GM19324 (cell line): ENCODE measurements at regions not wholly inside any gene's neighbourhood (a gene's known extent, or its start where the extent isn't known, plus 50 kb on each side); places are given as distances from the start of the nearest gene placed in this dataset.

ENCODE experiments used
- ATAC-seq: cut with Tn5 transposase; IDR thresholded peaks from one replicate; pipeline ENCODE4 v1.9.1; 2021; ENCODE audit warnings: mild to moderate bottlenecking, moderate library complexity; ENCODE audit not compliant: unreplicated experiment, low FRiP score

DNA sequence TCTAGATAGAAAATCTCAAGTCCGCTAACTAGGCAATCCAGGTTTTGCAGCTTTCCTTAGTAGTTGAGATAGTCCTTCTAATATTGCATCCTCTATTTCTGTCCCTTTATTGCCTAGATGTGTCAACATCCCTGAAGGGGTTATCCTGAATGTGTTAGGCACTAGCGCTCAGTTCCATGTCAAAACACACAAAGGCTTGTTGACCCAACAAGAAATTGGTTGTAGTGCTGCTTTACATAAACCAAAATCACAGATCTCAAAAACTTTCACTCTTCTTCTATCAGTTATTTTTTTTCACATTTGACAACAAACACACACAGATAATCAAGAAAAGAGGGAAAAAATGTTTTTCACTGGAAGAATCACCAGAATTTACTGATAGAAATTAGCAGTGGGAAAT is 51.4 kb upstream of the SOX2 start:
- ATAC-seq: no peak

- ATAC-seq: no peak
Observed at GRCh38 chr3:181637456-181637855, 74.3 kb upstream of the SOX2 start.

DNA sequence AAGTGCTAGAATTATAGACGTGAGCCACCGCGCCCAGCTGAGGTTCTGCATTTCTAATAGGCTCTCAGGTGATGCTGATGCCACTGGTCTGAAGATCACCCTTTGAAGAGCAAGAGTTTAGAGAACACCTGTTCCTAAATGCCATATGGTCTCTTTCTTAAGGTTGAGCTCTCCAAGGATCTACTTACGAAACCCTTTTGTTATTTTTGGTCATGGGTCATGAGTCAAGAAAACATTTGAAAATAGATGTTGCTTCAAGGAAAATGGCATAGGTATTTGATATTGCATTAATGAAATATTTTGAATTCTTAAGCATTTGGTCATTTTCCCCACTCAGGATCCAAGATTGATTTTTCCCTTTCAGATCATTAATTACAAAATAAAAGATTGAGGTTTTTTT is 74.7 kb upstream of the SOX2 start:
- ATAC-seq: no peak

- no peak for ATAC-seq
Observed at GRCh38 chr3:181635141-181635540, 76.6 kb upstream of the SOX2 start.

DNA sequence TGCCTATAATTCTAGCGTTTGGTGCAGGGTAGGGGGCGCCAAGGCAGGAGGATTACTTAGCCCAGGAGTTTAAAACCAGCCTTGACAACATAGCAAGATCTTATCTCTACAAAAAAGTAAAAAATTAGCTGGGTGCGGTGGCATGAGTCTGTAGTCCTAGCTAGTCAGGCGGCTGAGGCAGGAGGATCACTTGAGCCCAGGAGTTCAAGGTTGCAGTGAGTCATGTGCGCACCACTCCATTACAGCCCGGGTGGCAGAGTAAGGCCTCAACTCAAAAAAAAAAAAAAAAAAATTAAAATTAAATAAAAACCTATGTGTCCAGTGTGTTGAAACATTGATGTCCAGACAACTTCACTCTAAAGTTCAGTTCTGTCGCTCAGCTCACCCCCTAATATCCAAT is 78.2 kb upstream of the SOX2 start:
- no peak for ATAC-seq

DNA sequence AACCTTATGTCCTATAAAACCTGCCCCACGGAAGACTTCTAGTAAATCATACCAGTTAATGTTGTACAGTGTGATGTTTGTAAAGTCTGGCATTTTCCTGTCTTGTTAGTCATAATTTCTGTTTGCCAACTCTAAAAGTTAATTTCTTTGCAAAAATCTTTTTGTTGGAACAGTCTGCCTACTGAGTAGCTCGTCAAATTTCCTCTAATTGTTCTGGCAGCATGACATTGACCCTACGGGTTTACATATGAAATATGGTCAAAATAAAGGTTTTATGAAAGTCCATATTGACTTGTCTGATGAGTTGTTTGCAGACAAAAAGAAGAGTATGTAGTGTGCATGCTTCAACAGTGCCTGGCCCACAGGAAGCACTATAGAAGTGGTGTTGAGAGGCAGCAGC is 79.8 kb upstream of the SOX2 start:
- no peak for ATAC-seq

GRCh38 chr3:181630853-181631252 is 80.9 kb upstream of the SOX2 start:
- no peak for ATAC-seq

GRCh38 chr3:181629711-181630110 is 82.0 kb upstream of the SOX2 start:
- ATAC-seq: no peak

DNA sequence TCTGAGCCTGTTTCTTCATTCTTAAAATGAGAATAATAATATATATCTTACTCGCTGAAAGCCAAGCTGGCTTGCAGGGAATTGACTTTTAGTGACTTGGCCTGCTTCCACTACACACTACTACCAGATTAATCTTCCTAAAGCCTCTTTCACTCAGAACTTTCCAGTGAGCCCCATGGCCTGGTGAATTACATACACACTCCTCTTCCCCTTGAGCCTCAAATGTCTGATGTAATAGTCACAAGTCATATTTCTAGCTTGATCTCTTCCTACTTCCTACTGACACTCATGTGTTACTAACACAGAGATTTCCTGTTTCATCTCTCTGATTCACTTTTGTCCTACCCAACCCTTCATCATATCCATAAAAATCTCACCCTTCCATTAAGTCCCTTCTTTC is 82.7 kb upstream of the SOX2 start:
- no peak for ATAC-seq

DNA sequence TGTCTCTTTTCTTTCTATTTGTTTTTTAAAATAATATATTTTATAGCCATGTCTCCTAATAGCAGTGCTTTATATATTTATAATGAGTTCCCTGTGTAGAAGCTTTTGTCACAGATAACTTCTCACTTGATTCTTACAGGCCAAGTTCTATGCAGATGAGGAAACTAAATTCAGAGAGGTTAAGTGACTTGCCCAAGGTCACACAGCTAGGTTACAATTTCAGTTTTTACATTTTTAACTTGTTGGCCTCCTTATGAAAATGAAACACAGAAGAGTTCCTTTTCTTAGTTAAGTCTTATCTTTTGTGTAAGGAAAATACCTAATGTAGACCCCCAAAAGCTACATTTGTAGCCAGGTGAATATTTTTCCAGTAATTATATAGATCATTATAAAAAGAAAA is 83.3 kb upstream of the SOX2 start:
- ATAC-seq: no peak

DNA sequence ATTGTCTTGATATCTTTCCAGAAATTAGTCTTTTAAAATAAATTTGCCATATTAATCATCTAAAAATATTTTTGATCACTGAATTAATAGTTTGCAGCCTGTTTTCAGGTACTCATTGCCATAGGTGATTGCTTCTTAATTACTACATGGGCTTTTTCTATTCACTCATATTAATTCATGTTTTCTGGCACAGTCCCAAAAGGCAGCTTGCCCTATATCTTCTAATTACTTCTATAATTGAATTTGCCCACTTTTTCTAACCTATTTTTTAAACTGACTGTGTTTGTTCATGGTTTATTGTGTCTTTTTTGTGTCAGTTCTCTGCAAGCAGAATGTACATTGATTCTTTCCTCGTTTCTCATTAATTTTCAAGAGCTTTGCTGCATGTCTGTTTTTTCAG is 85.7 kb upstream of the SOX2 start:
- ATAC-seq: no peak

GRCh38 chr3:181623924-181624694 is 87.6 kb upstream of the SOX2 start:
- no peak for ATAC-seq

- ATAC-seq: no peak
Observed at GRCh38 chr3:181622365-181622764, 89.4 kb upstream of the SOX2 start.

GRCh38 chr3:181619897-181620296 is 91.8 kb upstream of the SOX2 start:
- ATAC-seq: no peak

- no peak for ATAC-seq
Observed at GRCh38 chr3:181618260-181618659, 93.5 kb upstream of the SOX2 start.

DNA sequence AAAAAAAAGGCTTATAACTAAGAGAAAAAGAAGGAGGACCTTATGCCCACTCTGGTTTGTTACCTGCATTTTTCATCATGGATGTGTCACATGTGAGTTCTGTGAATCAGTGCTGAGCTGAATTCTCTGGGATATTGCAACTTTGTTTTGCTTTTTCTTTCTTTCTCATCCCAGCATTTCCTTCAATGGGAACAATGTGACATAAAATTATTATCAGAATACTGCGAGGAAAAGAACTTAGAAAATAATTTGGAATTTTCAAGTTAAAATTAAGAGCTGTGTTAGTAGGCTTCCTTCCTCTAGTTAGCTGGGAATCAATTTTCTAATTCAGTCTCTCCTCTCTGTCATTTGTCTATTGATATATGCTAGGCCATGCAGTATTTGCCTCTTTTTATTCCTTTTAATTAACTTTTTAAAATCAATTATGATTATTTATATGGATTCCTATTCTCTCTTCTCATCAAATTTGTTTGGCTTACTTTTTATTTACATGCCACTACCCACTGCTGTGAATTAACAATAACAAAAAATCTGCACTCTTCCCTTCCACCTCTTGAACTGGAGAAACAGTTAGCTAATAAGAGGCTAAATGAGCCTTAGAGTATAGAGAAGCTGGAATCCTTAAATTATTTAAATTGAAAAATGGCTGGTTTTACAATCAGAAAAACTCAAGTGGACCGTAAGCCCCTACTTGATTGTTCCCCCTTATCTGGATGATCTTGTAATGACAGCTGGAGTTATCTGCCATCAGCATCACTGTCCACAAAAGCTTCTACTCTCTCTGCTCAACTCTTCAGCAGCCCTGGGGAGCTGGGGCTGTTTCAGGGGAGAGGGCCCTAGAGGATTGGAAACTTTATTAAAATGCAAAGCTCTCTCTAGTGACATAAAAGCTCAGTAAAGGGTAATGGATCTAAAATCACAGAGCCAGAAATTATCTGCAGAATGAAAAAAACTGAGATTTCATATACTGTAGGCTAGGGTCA is 95.3 kb upstream of the SOX2 start:
- ATAC-seq: no peak

DNA sequence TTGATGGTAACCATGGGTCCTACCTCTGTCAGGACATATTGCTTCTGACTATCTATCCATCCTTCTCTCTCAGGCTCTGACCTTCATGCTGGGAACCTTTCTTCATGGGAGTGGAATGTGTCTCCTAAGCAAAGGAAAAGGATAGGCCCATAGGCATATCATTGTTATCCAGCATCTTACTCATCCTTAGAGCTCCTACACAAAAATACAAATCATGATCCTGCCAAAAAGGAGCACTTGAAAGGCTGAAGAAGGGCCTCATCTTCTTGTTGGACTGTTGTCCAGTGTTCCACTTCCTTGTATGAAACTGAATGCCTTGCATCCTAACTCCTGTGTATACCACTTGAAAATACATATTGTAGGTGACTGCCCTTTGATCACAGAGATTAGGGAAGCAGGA is 96.1 kb upstream of the SOX2 start:
- no peak for ATAC-seq

DNA sequence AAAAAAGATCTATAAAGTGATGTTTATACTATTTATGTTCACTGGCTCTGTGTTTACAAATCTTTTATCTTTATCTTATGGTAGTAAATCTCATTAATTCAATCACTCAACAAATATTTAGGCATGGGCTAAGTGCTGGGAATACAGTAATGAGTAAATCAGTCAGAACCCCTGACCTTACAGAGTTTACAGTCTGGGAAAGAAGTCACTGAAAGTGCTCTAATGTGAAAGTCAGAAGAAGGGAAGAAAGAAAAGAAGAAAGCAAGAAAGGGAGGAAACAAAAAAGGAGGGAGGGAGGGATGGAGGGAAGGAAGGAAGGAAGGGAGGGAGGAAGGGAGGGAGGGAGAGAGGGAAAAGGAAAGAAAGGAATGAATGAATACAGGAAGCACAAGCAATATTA is 96.8 kb upstream of the SOX2 start:
- ATAC-seq: no peak

DNA sequence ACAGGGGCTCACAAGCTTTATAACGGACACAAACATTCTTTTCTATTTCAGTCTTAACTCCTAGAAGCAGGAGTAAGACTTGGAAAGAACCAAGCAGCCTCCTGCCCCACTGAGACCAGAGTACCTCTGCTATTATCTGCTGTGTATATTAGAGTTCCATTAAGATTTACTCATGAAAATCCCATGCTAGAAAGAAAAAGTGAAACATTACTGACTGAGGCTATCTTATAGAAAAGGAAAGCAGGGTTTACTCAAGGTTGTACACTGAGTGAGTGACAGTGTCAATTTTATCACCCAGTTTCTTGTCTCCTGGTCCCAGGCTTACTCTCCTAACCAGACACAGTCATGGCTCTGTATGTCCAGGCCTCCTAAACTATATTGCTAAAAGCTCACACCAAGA is 97.9 kb upstream of the SOX2 start:
- ATAC-seq: no peak

DNA sequence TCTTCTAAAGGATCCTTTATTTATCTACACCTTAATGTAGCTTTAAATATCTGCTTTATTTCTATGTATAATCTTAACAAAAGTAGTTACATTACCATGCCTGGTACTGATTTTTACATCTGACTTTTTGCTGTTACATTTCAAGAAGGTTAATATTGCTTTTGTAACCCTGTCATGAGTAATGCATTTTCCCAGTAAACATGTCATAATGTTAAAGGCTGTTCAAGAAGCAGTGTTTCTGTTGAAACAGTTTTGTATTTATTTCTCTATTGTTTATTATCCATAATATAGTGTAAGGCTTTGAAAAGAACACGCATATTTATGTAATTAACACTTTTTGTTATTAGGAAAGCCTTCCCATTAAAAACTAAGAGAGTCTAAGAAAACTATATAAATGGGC is 98.5 kb upstream of the SOX2 start:
- no peak for ATAC-seq

DNA sequence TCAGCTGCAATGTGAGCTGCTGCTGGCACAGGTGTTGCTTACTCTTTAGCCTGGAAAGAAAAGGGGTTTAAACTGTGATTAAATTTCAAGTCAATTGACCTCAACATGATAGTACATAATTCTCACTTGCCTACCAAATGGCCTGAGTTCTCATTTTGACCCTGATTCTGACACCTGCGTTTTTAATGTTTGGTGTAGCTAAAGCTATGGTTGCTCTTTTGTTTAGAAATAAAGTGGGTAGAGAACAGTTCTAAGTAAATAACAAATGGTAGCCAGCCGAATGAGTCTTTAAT is 100.8 kb upstream of the SOX2 start:
- ATAC-seq: no peak
